Trophoblast cell (in vitro differentiated cells and primary cell): ENCODE measurements at regions not wholly inside any gene's neighbourhood (a gene's known extent, or its start where the extent isn't known, plus 50 kb on each side); places are given as distances from the start of the nearest gene placed in this dataset.
A peak's percentile ranks its signal among the peaks of the same experiment; 100 is the strongest.
"Not testable (repeated sequence)": the region's sequence is repeated elsewhere in the genome, so short reads cannot be mapped to it uniquely, and the experiment has no call there.

Source experiments
- DNase-seq, 2 donors: peaks; one replicate each; pipeline ENCODE4 v3.0.0-alpha.2; 2016
- H2AFZ ChIP-seq: 2 replicates; pipeline ENCODE4 v1.6.1; 2013; ENCODE audit warnings: low read length, moderate library complexity, mild to moderate bottlenecking; ENCODE audit not compliant: insufficient read depth, poor library complexity
- H2AK5ac ChIP-seq: 2 replicates; pipeline ENCODE4 v1.6.1; 2013; ENCODE audit warnings: mild to moderate bottlenecking, low read length
- H2BK120ac ChIP-seq: 2 replicates; pipeline ENCODE4 v1.6.1; 2013; ENCODE audit warnings: low read length, mild to moderate bottlenecking, moderate library complexity; ENCODE audit not compliant: insufficient read depth, poor library complexity
- H2BK12ac ChIP-seq: 2 replicates; pipeline ENCODE4 v1.6.1; 2013; ENCODE audit warnings: mild to moderate bottlenecking, low read length, moderate library complexity
- H2BK5ac ChIP-seq: 2 replicates; pipeline ENCODE4 v1.6.1; 2013; ENCODE audit warnings: low read length, low read depth, moderate library complexity, mild to moderate bottlenecking; ENCODE audit not compliant: poor library complexity
- H3K14ac ChIP-seq: 2 replicates; pipeline ENCODE4 v1.6.1; 2013; ENCODE audit warnings: mild to moderate bottlenecking, low read length
- H3K18ac ChIP-seq: 2 replicates; pipeline ENCODE4 v1.6.1; 2013; ENCODE audit warnings: mild to moderate bottlenecking, low read length
- H3K23ac ChIP-seq: 2 replicates; pipeline ENCODE4 v1.6.1; 2013; ENCODE audit warnings: low read length
- H3K27ac ChIP-seq: 2 replicates; pipeline ENCODE4 v1.5.1; 2013; ENCODE audit warnings: low read depth, mild to moderate bottlenecking, inconsistent platforms, low read length, moderate library complexity
- H3K27me3 ChIP-seq: 2 replicates; pipeline ENCODE4 v1.6.1; 2013; ENCODE audit warnings: inconsistent platforms, mild to moderate bottlenecking, low read length, moderate library complexity; ENCODE audit not compliant: insufficient read depth
- H3K36me3 ChIP-seq, 2 experiments: 1 replicate in 1 of 2; 2 replicates in 1 of 2; pipeline ENCODE4 v1.6.1; 2013; ENCODE audit warnings: low read length in 2 of 2, mild to moderate bottlenecking in 2 of 2, moderate library complexity in 1 of 2; ENCODE audit not compliant: insufficient read depth in 2 of 2, control insufficient read depth in 1 of 2
- H3K4ac ChIP-seq: 2 replicates; pipeline ENCODE4 v1.6.1; 2013; ENCODE audit warnings: low read depth, mild to moderate bottlenecking, low read length, moderate library complexity
- H3K4me1 ChIP-seq, 2 experiments: 1 replicate in 1 of 2; 2 replicates in 1 of 2; pipeline ENCODE4 v1.6.1; 2013; ENCODE audit warnings: low read length in 2 of 2, mild to moderate bottlenecking in 2 of 2, moderate library complexity in 1 of 2; ENCODE audit not compliant: insufficient read depth in 2 of 2, control insufficient read depth in 1 of 2
- H3K4me2 ChIP-seq: 2 replicates; pipeline ENCODE4 v1.6.1; 2013; ENCODE audit warnings: inconsistent platforms, mild to moderate bottlenecking, low read length, moderate library complexity
- H3K4me3 ChIP-seq: 2 replicates; pipeline ENCODE4 v1.5.1; 2013; ENCODE audit warnings: mild to moderate bottlenecking, low read depth, low read length, inconsistent platforms
- H3K79me1 ChIP-seq: one replicate; pipeline ENCODE4 v1.6.1; 2013; ENCODE audit warnings: low read length
- H3K79me2 ChIP-seq: 2 replicates; pipeline ENCODE4 v1.6.1; 2013; ENCODE audit warnings: low read length, mild to moderate bottlenecking; ENCODE audit not compliant: control insufficient read depth, insufficient read depth, poor library complexity
- H3K9ac ChIP-seq: 2 replicates; pipeline ENCODE4 v1.6.1; 2013; ENCODE audit warnings: mild to moderate bottlenecking, low read length
- H3K9me3 ChIP-seq: 2 replicates; pipeline ENCODE4 v1.6.1; 2013; ENCODE audit warnings: low read depth, mild to moderate bottlenecking, control low read depth, inconsistent platforms, low read length; ENCODE audit not compliant: insufficient read depth
- H4K12ac ChIP-seq: 2 replicates; pipeline ENCODE4 v1.6.1; 2013; ENCODE audit warnings: low read depth, mild to moderate bottlenecking, low read length, moderate library complexity
- H4K8ac ChIP-seq: 2 replicates; pipeline ENCODE4 v1.6.1; 2013; ENCODE audit warnings: low read depth, mild to moderate bottlenecking, low read length, moderate library complexity
- H4K91ac ChIP-seq: one replicate; pipeline ENCODE4 v1.6.1; 2013; ENCODE audit warnings: low read depth, mild to moderate bottlenecking, low read length, moderate library complexity
- WGBS: extraction: QIAGEN DNeasy Blood & Tissue Kit; methylation state at CpG from one replicate; pipeline ENCODE4 v1.1.7; 2013; ENCODE audit warnings: missing lambda C conversion rate; ENCODE audit not compliant: insufficient read length, insufficient coverage; ENCODE audit errors: extremely low coverage; 5-methylcytosine and 5-hydroxymethylcytosine counted together

DNA sequence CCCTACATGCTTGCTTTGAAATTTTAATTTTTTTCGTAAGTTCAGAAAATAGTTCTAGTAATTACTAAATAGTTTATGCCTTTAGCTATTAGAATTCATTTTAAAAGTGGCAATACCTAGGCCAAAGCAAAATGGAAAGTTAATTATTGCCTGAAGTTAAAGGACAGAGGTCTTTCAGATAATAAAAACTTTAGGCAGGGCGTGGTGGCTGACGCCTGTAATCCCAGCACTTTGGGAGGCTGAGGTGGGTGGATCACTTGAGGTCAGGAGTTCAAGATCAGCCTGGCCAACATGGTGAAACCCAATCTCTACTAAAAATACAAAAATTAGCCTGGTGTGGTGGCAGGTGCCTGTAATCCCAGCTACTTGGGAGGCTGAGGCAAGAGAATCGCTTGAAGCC lies 65.9 kb upstream of the MARCKS start:
- not testable (repeated sequence) for H3K23ac ChIP-seq, H2BK5ac ChIP-seq, H3K4ac ChIP-seq, H2AFZ ChIP-seq, H3K79me2 ChIP-seq, H3K4me2 ChIP-seq, H3K36me3 ChIP-seq, H2AK5ac ChIP-seq, H3K4me3 ChIP-seq, H4K8ac ChIP-seq, H3K14ac ChIP-seq, H3K9ac ChIP-seq, H2BK120ac ChIP-seq, DNase-seq, H3K18ac ChIP-seq, H3K27ac ChIP-seq, H3K27me3 ChIP-seq, H3K79me1 ChIP-seq, H2BK12ac ChIP-seq, H4K91ac ChIP-seq, H3K9me3 ChIP-seq, H4K12ac ChIP-seq, H3K4me1 ChIP-seq
- no CpG with 5 or more reads among the region's 4 CpGs for WGBS

DNA sequence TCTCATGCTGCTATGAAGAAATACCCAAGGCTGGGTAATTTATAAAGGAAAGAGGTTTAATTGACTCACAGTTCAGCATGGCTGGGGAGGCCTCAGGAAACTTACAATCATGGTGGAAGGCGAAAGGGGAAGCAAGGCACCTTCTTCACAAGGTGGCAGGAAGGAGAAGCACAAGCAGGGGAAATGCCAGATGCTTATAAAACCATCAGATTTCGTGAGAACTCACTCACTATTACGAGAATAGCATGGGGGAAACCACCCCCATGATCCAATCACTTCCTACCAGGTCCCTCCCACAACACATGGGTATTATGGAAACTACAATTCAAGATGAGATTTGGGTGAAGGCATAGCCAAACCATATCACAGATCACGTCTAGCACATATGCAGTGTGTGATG lies 61.8 kb upstream of the MARCKS start:
- H4K8ac ChIP-seq, H3K23ac ChIP-seq, H3K18ac ChIP-seq, H2BK5ac ChIP-seq, H2AK5ac ChIP-seq, H3K4me2 ChIP-seq, H3K79me1 ChIP-seq, H2BK12ac ChIP-seq, H3K27me3 ChIP-seq, H3K79me2 ChIP-seq, H3K9me3 ChIP-seq, DNase-seq, H3K4me3 ChIP-seq, H3K27ac ChIP-seq, H3K4ac ChIP-seq, H2AFZ ChIP-seq, H3K14ac ChIP-seq, H2BK120ac ChIP-seq, H4K91ac ChIP-seq, H3K36me3 ChIP-seq, H3K4me1 ChIP-seq, H4K12ac ChIP-seq, H3K9ac ChIP-seq: not testable (repeated sequence)
- WGBS = no CpG with 5 or more reads among the region's 4 CpGs

DNA sequence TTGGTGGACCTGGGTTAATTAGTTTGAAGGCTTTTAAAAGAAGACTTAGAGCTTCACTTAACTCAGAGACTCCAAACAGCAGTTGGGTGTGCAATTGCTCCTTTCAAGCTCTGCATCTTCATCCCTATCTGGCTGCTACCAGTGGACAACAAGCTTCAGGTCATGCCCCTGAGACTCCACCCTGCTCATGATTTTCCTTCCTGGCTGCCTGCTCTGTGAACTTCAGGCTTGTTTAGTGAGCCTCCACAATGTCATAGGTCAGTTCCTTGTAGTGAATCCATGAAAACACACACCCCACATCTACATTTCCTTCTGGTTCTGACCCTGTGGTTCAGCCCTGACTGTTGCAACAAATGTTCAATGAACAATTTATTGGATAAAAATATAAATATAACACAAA lies 61.1 kb upstream of the MARCKS start:
- Histone ChIP-seq H3K79me2 (no peaks in the 10 kb centered on the region), H3K14ac (no peak overlapping the region), H3K23ac (no peak overlapping the region), H3K9ac (peak overlapping the region; percentile 27), H3K9me3 (no peaks in the 10 kb centered on the region), H3K18ac (no peak overlapping the region), H2AFZ (no peak overlapping the region), H4K91ac (no peak overlapping the region), H2BK12ac (no peak overlapping the region), H3K27me3 (no peaks in the 10 kb centered on the region), H3K36me3 (no peaks in the 10 kb centered on the region), H4K12ac (no peak overlapping the region), H3K79me1 (no peaks in the 10 kb centered on the region), H2BK120ac (no peak overlapping the region), H2BK5ac (no peak overlapping the region), H2AK5ac (no peak overlapping the region), H3K4me2 (no peak overlapping the region), H3K27ac (no peak overlapping the region), H3K4me3 (no peak overlapping the region), H3K4ac (no peak overlapping the region), H4K8ac (no peak overlapping the region), H3K4me1 (no peaks in the 10 kb centered on the region)
- no peak for DNase-seq

DNA sequence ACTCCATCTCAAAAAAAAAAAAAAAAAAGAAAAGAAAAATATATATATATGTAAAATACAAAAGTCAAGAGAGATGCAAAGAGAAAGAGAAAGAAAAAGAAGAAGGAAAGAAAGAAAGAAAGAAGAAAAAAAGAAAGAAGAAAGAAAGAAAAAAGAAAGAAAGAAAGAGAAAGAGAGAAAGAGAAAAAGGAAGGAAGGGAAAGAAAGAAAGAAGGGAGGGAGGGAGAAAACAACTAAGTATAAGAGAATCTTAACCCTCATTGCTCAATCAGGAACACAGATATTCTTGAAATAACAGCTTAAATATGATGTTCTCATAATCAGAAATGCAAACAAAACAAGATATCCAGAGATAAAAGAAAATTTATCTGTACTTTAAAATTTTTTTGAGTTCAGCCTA lies 54.4 kb upstream of the MARCKS start:
- Histone ChIP-seq H2BK5ac (no peak overlapping the region), H3K23ac (no peak overlapping the region), H2AK5ac (no peak overlapping the region), H3K79me1 (no peaks in the 10 kb centered on the region), H4K8ac (no peak overlapping the region), H3K18ac (no peak overlapping the region), H3K36me3 (no peaks in the 10 kb centered on the region), H3K27ac (no peak overlapping the region), H2BK120ac (no peak overlapping the region), H3K4ac (no peak overlapping the region), H3K14ac (no peak overlapping the region), H3K27me3 (no peaks in the 10 kb centered on the region), H4K12ac (no peak overlapping the region), H3K9ac (no peak overlapping the region), H2BK12ac (no peak overlapping the region), H3K9me3 (no peaks in the 10 kb centered on the region), H3K4me3 (no peak overlapping the region), H2AFZ (no peak overlapping the region), H3K4me2 (no peak overlapping the region), H3K79me2 (no peaks in the 10 kb centered on the region), H4K91ac (no peak overlapping the region), H3K4me1 (no peaks in the 10 kb centered on the region)
- DNase-seq = no peak
